Fibroblast of gingiva (primary cell): ENCODE measurements at regions not wholly inside any gene's neighbourhood (a gene's known extent, or its start where the extent isn't known, plus 50 kb on each side); places are given as distances from the start of the nearest gene placed in this dataset.
"Not testable (repeated sequence)": the region's sequence is repeated elsewhere in the genome, so short reads cannot be mapped to it uniquely, and the experiment has no call there.

ENCODE experiments used
- DNase-seq: peaks from one replicate; pipeline ENCODE4 v3.0.0-alpha.2; 2011; ENCODE audit warnings: low read depth

DNA sequence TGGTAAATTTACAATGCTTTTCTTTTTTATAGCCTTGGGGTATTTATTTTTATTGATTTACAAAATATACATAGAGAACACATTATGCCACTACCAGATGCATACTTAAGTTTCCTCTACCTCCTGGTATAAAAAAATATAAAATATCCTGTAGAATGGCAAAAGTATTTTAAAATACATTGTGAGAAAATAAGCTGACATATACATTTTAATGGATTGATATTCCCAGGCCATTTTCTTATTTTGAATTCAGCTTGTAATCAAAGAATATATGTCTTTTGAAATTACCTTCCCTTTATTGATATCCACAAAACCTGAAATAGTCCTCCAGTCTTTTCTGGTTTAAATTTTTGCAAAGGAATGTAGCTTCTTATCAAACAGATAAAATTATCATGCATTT, 923.9 kb downstream of the CDH18 start:
- no peak for DNase-seq

DNA sequence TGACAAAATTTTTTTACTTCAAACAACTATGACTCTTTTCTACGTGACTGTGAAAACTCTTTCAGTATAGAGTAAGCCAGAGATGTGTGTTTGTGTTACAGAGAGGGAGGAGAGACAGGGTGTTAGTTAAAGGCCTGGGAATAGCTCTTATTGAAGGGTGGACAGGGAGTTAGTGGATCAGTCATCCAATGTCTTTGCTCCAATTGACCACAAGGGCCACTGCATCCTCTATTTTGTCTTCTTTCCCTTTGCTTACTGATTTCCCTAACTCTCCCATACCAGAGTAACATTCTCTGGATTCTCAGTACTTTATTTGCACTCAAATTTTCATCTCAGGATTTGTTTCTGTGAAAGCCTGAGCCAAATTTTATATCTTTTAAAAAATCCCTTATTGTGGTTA, 920.3 kb downstream of the CDH18 start:
- DNase-seq: no peak

DNA sequence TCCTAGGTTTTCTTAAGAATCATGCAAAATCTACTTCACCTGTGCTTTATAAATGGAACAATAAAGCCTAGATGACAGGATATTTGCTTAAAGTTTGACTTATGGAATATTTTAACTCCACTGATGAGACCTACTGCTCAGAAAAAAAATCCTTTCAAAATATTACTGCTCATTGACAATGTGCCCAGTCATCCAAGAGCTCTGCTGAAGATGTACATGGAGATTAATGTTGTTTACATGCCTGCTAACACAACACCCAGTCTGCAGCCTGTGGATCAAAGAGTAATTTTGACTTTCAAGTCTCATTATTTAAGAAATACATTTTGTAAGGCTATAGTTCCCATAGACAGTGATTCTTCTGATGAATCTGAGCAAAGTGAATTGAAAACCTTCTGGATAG, 889.6 kb downstream of the CDH18 start:
- DNase-seq: no peak

DNA sequence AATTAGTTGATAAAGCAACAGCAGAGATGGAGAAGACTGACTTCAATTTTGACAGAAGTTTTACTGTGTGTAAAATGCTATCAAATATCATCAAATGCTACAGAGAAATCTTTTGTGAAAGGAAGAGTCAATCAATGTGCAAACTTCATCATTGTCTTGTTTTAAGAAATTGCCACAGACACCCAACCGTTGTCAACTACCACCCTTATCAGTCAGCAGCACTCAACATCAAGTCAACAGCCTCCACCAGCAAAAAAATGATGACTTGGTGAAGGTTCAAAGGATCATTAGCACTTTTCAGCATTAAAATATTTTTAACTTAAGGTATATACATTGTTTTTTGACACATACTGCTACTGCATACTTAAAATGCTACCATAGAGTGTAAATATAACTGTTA, 888.8 kb downstream of the CDH18 start:
- DNase-seq: no peak

DNA sequence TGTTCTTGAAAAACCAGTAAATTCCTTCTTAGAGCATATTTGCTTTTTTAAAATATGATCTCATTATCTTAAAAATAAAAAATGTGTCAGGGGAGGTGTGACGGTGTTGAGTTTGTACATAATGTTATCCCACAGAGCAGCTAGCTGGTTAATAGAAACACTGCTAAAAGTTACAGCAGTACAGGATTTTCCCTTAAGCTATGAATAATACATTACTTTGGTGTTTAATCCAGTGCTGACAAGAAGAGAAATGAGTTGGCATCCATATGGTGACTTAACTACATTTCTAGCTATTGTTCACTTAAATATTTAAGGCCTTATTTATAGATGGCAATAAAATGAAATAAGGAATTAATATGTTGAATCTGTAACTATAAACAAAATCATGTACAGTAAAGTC, 883.1 kb downstream of the CDH18 start:
- no peak for DNase-seq

DNA sequence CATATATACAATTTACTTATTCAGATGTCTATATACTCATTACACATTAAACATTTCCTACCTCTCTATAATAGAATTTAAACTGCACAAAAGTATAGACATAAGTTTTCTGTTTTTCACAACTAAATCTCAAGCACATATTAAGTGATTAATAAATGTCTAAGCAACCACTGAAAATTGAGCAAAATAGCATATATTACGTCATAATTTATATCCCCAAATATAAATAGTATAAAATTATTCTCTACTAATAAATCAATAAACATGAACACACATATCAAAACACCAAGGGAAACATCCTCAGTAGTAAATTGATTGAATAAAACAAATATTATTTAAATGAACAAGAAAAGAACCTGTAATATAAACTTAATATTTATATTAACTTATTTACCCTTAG, 865.1 kb downstream of the CDH18 start:
- DNase-seq: no peak

DNA sequence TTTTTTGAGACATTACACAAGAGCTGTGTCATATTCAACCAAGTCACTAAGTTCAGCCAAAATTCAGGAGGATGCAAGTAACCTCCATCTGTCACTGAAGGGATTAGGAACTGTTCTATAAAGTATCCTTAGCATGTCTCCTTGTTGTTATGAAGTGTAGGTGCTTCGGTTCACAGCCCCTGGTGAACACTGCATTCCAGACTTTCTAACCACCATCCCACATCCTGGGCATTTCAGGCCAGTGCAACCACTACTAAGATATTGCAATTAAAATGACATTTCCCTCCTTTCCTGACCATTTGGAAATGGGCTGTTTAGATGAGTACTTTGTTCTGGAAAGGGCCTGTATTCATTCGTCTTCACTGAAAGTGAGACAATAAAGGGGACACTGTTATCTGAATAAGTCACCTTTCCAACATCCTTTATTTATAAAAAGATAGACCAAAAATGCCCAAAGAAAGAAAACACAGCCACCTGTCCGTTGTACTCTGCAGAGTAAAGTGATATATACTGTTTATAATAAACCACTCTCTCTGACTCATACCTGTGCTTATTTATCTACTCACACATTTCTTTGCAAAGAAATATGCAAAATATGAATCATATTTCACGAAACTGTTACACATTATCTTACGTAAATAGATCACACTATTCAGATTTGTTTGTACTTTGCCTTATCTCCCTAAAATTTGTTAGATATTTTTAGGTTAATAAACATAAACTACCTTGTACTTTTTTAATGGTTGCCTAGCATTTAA, 861.9 kb downstream of the CDH18 start:
- DNase-seq: no peak

DNA sequence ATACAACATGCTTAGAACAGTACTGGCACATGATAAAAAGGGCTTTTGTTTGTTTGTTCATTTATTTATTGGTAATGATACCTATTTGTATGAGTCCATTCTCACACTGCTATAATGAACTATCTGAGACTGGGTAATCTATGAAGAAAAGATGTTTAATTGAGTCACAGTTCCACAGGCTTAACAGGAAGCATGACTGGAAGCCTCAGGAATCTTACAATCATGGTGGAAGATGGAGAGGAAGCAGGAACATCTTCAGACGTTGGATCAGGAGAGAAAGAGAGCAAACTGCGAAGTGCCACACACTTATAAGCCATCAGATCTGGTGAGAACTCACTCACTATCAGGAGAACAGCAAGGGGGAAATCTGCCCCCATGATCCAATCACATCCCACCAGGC, 847.7 kb downstream of the CDH18 start:
- DNase-seq: no peak

DNA sequence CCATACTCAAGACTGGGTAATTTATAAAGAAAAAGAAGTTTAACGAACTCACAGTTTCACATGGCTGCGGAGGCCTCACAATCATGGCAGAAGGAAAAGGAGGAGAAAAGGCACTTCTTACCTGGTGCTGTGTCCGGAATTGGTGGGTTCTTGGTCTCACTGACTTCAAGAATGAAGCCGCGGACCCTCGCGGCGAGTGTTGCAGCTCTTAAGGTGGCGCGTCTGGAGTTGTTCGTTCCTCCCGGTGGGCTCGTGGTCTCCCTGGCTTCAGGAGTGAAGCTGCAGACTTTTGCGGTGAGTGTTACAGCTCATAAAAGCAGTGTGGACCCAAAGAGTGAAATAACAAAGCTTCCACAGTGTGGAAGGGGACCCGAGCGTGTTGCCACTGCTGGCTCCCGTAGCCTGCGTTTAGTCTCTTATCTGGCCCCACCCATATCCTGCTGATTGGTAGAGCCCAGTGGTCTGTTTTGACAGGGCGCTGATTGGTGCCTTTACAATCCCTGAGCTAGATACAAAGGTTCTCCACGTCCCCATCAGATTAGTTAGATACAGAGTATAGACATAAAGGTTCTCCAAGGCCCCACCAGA, 846.0 kb downstream of the CDH18 start:
- not testable (repeated sequence) for DNase-seq

DNA sequence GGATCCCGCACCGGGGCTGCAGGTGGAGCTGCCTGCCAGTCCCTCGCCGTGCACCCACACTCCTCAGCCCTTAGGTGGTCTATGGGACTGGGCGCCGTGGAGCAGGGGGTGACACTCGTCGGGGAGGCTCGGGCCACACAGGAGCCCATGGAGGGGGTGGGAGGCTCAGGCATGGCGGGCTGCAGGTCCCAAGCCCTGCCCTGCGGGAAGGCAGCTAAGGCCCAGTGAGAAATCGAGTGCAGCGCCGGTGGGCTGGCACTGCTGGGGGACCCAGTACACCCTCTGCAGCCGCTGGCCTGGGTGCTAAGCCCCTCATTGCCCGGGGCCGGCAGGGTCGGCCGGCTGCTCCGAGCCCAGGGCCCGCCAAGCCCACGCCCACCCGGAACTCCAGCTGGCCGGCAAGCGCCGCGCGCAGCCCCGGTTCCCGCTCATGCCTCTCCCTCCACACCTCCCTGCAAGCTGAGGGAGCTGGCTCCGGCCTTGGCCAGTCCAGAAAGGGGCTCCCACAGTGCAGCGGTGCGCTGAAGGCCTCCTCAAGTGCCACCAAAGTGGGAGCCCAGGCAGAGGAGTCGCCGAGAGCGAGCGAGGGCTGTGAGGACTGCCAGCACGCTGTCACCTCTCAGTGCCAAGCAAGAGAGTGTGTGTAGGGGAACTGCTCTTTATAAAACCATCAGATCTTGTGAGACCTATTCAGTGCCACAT, 845.1 kb downstream of the CDH18 start:
- not testable (repeated sequence) for DNase-seq

DNA sequence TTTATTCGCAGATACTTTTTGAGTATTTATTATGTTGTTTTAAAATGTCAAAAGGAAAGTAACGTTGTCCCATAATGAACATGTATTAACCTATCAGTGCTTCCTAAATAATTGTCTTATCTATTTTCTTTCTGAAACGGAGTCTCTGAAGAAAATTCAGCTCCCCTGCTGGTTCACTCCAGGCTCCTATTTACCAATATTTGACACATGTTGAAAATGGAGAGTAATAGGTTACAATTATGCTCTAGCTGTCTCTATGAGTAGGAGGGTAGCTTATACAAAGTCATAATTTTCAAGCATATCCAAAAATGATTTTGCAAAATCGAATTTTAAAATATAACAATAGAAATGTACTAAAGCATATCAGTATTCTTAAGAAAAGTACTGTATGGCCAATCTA, 844.1 kb downstream of the CDH18 start:
- no peak for DNase-seq

DNA sequence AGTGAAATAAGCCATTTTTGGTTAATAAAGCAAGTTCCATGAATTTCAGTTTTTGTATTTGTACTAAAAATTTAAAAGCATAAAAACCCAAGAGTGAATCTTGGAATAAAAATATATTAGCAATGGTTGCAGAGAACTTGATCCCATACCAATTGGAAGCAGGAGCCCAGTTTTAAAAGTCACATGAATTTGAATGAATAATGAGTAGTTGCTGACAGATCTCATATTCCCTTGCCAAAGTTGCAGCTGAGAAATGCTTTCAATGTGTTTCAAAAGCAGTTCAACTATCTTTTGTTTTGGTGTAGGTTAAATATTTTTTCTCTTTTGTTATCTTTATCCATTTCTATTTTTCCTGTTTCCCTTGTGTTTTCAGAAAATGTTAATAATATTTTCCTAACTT, 818.6 kb downstream of the CDH18 start:
- DNase-seq: no peak

DNA sequence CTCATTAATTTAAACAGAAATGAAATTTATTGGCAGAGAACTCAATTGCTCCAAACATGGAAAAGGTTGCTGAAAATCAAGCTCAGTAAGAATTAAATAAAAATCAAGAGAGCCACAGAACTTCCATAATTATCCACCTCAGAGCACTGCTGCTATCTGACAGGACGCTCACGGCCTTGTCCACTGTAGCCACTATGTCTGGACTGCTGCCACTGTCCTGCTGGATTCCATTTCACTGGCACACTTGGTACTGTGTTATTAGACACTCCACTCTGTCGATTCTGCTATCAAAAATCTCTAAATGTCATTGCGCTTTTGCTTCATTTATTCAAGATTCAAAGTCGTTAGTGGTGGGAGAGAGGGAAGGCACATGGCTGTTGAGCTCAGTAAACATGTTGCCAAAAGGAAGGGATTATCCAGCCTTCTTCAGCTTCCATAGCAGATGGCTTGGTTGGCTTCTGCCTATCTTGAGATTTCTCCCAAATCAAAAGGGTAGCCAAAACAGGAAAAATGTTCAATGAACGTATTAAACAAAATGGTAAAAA, 815.0 kb downstream of the CDH18 start:
- DNase-seq: no peak

DNA sequence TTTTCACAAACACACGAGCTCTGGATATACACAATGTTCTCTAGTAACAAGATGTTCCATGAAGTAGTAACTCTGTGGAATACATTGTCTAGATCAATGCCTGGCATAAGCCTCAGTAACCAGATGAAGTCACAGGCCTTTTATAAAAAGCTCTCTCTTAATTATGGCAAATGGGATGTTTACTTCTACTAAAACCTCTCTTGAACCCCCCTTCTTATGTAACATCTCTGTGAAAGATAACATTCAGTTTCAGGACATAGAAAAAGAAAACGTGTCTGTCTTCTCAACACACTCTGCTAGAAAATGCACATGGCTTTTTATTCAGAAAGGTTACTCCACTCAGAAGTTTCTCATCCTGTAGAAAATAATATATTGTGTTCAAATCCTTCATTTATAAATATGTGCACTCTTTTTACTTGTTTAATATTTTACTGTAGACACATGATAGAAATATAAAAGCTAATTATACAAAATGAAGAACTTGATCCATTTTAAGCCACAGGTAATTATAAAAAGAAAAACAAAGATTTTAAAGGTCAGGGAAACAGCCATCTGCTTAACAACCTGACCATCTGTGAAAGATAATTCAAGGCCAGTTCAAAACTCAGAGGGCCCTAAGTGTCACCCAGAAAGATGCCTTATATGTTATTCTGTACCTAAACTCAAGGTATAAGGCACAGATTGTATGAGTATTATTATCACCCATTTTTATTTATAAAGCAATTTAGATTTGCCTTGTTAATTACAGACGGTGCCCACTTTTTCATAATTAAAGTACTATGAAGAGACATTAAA, 812.0 kb downstream of the CDH18 start:
- DNase-seq: no peak

DNA sequence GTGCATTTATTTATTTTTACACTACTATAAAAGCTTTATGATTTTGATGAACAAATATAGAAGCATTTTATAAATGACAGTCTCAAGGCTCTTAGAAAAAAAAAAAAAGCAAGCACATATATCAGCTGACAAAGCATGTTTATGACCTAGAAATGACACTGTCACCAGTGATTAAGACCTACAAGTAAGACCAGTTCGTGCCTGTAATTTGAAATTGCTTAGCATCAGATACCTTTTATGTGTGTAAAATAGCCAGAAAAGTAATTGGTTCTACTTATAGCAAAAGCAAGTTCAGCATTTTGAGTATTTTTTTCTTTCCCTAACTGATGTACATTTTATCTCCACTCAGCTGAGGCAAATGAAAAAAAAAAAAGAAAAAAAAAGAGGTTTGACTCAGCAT, 808.4 kb downstream of the CDH18 start:
- no peak for DNase-seq

DNA sequence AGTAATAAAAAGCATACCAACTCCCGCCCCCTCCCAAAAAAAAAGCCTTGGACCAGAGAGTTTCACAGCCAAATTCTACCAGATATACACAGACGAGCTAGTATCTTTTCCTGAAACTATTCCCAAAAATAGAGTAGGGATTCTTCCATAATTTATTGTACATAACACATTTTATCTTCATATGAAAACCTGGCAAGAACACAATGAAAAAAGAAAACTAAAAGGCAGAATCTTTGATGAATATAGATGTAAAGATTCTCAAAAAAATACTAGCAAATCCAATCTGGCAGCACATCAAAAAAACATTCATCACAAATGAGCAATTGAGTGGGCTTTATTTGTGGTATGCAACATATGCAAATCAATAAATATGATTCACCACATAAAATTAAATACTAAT, 798.8 kb downstream of the CDH18 start:
- DNase-seq: no peak

DNA sequence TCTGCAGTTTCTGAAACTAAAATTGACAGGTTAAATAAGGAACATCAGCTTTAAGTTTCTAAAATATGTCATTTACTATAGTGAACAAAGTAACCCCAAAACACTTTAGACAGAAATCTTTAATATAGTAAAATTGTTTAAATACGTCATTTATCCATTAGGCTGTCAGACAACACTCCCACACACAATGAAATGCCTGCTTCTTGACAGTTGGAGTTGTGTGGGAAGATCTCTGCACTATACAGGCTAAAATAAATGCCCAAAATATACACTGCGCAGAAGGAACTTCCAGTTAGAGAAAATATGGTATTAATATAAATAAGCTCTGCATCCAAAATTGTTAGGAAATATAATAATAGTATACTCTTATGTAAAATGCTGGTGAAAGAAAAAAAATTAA, 794.4 kb downstream of the CDH18 start:
- DNase-seq: no peak

DNA sequence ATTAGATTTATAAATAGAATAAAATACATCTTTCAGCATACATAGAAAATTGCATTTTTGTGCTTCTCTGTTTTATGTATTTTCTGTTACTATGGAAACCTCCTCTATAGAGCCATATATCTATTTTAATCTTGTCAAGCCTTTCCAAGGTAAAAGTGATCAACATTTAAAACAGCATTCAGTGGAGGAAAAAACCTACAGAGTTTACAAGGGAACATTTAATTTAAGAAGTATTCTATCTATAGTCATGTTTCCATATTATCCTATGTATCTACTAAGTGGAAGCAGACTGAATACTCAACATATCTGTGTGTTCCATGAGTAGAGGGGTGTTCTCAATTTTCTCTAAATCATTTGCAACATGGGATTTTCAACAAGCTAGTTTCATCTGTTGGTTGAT, 791.4 kb downstream of the CDH18 start:
- DNase-seq: no peak

DNA sequence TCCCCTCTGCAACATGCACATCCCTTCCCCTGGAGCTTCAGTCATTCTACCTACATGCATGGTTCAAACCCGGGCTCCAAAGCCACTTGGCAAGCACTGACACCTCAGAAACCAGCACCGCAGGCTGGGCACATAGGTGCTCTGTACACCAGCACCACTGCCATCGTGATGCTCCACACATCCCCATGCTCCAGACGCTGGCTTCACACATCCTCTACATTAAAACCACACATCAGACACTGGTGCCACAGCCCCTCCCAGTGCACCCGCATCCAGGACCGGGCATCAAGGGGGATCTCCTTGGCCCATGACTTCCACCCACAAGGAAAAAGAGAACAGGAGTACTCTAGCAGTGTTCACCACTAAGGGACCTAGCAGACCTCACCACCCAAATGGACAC, 787.7 kb downstream of the CDH18 start:
- DNase-seq: no peak

DNA sequence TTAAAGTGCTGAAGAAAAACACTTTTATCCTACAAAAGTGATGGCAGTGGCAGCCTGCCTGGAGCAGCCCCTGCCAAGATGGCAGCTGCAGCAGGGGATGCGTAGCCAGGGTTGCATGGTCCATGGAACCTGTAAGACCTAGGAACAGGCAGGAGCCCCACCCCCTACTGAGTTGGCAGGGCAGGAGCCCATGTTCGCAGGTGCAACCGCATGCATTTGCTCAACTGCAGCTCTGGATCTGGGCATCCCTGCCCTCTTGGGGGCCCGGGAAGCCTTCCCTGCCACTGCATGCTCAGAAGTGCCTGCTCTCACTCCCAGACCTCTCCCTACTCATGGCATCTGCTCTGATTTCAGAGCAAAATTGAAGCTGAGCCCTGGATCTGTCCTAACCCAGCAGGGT, 779.6 kb downstream of the CDH18 start:
- no peak for DNase-seq

DNA sequence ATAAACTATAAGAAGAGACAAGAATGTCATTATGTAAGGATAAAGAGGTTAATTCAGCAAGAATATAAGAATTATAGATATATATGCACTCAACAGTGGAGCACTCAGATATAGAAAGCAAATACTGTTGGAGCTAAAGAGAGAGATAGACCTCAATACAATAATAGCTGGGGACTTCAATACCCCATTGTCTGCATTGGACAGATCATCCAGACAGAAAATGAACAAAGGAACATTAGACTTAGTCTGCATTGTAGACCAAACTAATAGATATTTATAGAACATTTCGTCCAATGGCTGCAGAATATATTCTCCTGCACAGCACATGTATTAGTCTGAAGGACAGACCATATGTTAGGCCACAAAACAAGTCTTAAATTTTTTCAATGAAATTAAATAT, 777.1 kb downstream of the CDH18 start:
- DNase-seq: no peak

DNA sequence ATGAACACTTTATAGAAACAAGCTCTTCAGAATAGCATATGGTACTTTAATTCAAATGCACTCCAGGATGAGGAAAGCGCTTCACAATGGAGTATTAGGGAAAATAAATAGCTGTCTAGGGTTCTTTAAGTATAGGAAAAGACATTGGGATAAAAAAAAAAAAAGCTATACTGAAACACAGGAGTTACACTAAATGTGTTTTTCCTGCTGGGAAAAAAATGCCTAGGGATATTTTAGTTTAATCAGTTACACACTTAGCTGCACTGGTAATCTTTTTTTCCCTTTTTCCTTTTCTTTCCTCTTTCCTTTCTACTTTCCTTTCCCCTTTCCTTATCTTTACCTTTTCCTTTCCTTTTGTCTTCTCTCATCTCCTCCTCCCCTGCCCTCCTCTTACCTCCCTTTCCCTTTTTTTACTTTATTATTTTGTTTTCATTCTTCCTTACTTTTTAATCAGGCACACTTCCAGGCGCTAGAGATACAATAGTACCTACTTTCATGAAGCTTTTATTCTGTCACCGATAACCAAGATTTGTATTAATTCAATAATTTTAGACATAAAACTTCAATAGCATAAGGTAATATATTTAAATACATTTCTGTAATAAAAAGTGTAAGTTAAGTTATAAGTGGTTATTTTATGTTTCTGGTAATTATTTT, 758.7 kb downstream of the CDH18 start:
- DNase-seq: no peak
